Spleen (tissue), 7 donors: ENCODE measurements at regions not wholly inside any gene's neighbourhood (a gene's known extent, or its start where the extent isn't known, plus 50 kb on each side); places are given as distances from the start of the nearest gene placed in this dataset.

Source experiments
- CTCF ChIP-seq, 11 experiments: fragments of 200-600 bp in 7 of 11; fragments of 450-650 bp in 4 of 11; sonication (generic) in 4 of 11; IDR thresholded peaks in 8 of 11; conservative IDR thresholded peaks in 3 of 11; 1 replicate in 7 of 11; 2 replicates in 4 of 11; pipeline versions ENCODE4 v1.4.0 to v1.8.0; 2016 to 2021; ENCODE audit warnings: antibody characterized with exemption in 11 of 11, inconsistent platforms in 4 of 11, mild to moderate bottlenecking in 1 of 11
- POLR2A ChIP-seq, 3 donors: fragments of 450-650 bp; IDR thresholded peaks; one replicate each; pipeline ENCODE4 v1.5.1; 2017; ENCODE audit warnings: antibody characterized with exemption in 3 of 3, mild to moderate bottlenecking in 1 of 3
- POLR2AphosphoS5 ChIP-seq, 3 donors: sonication (generic); formaldehyde crosslinking; IDR thresholded peaks; one replicate each; pipeline ENCODE4 v1.5.1; 2017; ENCODE audit warnings: antibody characterized with exemption in 3 of 3
- donor health status: DM: no; HTN: no; CAD: no; lungs with moderate emphysema.
- donor health status: DM: no; HTN: no; CAD: no.
- donor health status: DM: no; HTN: no; CAD: no.

- TF ChIP-seq CTCF (IDR thresholded peaks at IDR 0.05 in 8 of 11, conservative IDR thresholded peaks at IDR 0.05 in 3 of 11) (no peak), POLR2A (IDR thresholded peaks at IDR 0.05) (no peak), POLR2AphosphoS5 (IDR thresholded peaks at IDR 0.05) (no peak)
Measured at GRCh38 chr12:39006286-39006685, 100.9 kb upstream of the CPNE8 start.
